ENCODE measurements at regions not wholly inside any gene's neighbourhood (a gene's known extent, or its start where the extent isn't known, plus 50 kb on each side); places are given as distances from the start of the nearest gene placed in this dataset.

DNA sequence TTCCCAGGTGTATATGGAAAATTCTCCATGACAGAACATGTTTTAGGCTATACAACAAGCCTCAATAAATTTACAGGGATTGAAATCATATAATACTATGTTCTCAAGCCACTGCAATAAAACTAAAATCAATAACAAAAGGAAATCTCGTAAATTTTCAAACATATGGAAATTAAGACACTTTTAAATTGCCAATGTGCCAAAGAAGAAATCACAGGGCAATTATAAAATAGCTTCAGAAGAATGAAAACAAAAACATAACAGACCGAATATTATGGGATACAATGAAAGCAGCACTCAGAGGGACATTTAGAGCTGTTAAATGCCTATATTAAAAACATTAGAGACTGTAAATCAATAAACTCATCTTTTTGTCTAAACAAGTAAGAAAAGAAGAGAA lies 555.7 kb upstream of the B3GAT1 start:
- TF ChIP-seq, protein P1, sequence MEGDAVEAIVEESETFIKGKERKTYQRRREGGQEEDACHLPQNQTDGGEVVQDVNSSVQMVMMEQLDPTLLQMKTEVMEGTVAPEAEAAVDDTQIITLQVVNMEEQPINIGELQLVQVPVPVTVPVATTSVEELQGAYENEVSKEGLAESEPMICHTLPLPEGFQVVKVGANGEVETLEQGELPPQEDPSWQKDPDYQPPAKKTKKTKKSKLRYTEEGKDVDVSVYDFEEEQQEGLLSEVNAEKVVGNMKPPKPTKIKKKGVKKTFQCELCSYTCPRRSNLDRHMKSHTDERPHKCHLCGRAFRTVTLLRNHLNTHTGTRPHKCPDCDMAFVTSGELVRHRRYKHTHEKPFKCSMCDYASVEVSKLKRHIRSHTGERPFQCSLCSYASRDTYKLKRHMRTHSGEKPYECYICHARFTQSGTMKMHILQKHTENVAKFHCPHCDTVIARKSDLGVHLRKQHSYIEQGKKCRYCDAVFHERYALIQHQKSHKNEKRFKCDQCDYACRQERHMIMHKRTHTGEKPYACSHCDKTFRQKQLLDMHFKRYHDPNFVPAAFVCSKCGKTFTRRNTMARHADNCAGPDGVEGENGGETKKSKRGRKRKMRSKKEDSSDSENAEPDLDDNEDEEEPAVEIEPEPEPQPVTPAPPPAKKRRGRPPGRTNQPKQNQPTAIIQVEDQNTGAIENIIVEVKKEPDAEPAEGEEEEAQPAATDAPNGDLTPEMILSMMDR (IDR thresholded peaks at IDR 0.05; ENCODE audit: control extremely low read depth in 1 of 3, insufficient read depth in 1 of 3, low read depth in 1 of 3, low read length in 3 of 3) = no peak
- TF ChIP-seq EZH2 (IDR thresholded peaks at IDR 0.05; ENCODE audit: low read depth, low read length, severe bottlenecking) (no peak), GABPA (IDR thresholded peaks at IDR 0.05; ENCODE audit: borderline replicate concordance, insufficient read depth, low read length) (no peak), KDM1A (IDR thresholded peaks at IDR 0.05; ENCODE audit: borderline replicate concordance, low read length) (no peak), EP300 (IDR thresholded peaks at IDR 0.05; ENCODE audit: borderline replicate concordance in 1 of 2, low read depth in 2 of 2, low read length in 2 of 2) (no peak), RFX5 (IDR thresholded peaks at IDR 0.05; ENCODE audit: borderline replicate concordance, low read depth, low read length) (no peak), EGR1 (IDR thresholded peaks at IDR 0.05; ENCODE audit: borderline replicate concordance, low read depth, low read length) (no peak), SAP30 (IDR thresholded peaks at IDR 0.05; ENCODE audit: insufficient read depth, insufficient replicate concordance, low read length) (no peak), MAFK (IDR thresholded peaks at IDR 0.05; ENCODE audit: low read depth, low read length) (no peak), POLR2AphosphoS5 (IDR thresholded peaks at IDR 0.05; ENCODE audit: low read depth, low read length) (no peak), HDAC6 (IDR thresholded peaks at IDR 0.05; ENCODE audit: low read depth, low read length) (no peak), SP1 (IDR thresholded peaks at IDR 0.05; ENCODE audit: low read depth, low read length) (no peak)
